HUES64 (cell line): ENCODE measurements at regions not wholly inside any gene's neighbourhood (a gene's known extent, or its start where the extent isn't known, plus 50 kb on each side); places are given as distances from the start of the nearest gene placed in this dataset.

Experiments
- H3K27ac ChIP-seq: 2 replicates; pipeline ENCODE4 v1.7.0; 2013; ENCODE audit warnings: low read depth, low read length, inconsistent platforms
- H3K27me3 ChIP-seq: 2 replicates; pipeline ENCODE4 v1.6.1; 2013; ENCODE audit warnings: mild to moderate bottlenecking, low read length; ENCODE audit not compliant: insufficient read depth
- H3K36me3 ChIP-seq: 2 replicates; pipeline ENCODE4 v1.6.1; 2013; ENCODE audit warnings: mild to moderate bottlenecking, low read length; ENCODE audit not compliant: insufficient read depth
- H3K4me1 ChIP-seq: 2 replicates; pipeline ENCODE4 v1.6.1; 2013; ENCODE audit warnings: mild to moderate bottlenecking, low read length, moderate library complexity; ENCODE audit not compliant: insufficient read depth
- H3K4me3 ChIP-seq: 2 replicates; pipeline ENCODE4 v1.5.1; 2013; ENCODE audit warnings: mild to moderate bottlenecking, low read length, moderate library complexity
- H3K9ac ChIP-seq: 2 replicates; pipeline ENCODE4 v1.6.1; 2013; ENCODE audit warnings: mild to moderate bottlenecking, low read depth, low read length
- H3K9me3 ChIP-seq: 2 replicates; pipeline ENCODE4 v1.6.1; 2013; ENCODE audit warnings: low read depth, low read length; ENCODE audit not compliant: insufficient read depth
- WGBS: fragments of 150-250, 120-280 bp; methylation state at CpG from one replicate; pipeline ENCODE4 v1.1.7; 2013; ENCODE audit warnings: missing lambda C conversion rate; 5-methylcytosine and 5-hydroxymethylcytosine counted together

GRCh38 chr2:66673286-66673685 is 238.4 kb downstream of the MEIS1 start:
- Histone ChIP-seq H3K4me1 (peaks cover 5% of the 10 kb centered on the region; the same call in 1 of the 2 replicates), H3K4me3 (no peak overlapping the region), H3K9ac (no peak overlapping the region), H3K27ac (no peak overlapping the region), H3K36me3 (no peaks in the 10 kb centered on the region), H3K27me3 (no peaks in the 10 kb centered on the region), H3K9me3 (no peaks in the 10 kb centered on the region)
- WGBS = 86% methylated on average over 2 of the region's 2 CpGs

DNA sequence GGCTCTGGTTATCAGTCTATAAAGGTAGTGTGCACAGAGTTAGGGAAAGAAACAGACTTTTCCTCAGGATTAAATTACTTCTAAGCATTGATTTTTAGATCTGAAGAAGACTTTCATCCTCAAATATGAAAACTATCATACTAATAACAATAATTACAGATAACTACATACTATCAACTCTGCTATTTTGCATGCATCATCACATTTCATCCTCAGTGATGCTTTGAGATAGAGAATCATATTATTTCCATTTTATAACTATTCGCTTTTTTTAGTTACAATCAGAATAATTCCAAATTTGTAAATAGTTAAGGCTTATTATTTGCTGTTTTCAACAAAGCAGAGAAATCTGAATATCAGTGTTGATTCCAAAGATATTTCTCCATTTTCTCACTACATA is 239.2 kb downstream of the MEIS1 start:
- H3K27ac ChIP-seq = no peak overlapping the region
- no peaks in the 10 kb centered on the region for H3K27me3 ChIP-seq
- no peaks in the 10 kb centered on the region for H3K9me3 ChIP-seq
- H3K4me1 ChIP-seq = peaks cover 13% of the 10 kb centered on the region
- WGBS = no CpG with 5 or more reads among the region's 1 CpG
- H3K4me3 ChIP-seq = no peak overlapping the region
- H3K9ac ChIP-seq = no peak overlapping the region
- no peaks in the 10 kb centered on the region for H3K36me3 ChIP-seq

- peaks cover 3% of the 10 kb centered on the region; the same call in 1 of the 2 replicates for H3K27me3 ChIP-seq
- H3K4me3 ChIP-seq = no peak overlapping the region
- no peaks in the 10 kb centered on the region for H3K9me3 ChIP-seq
- no peaks in the 10 kb centered on the region for H3K36me3 ChIP-seq
- H3K27ac ChIP-seq = no peak overlapping the region
- no peak overlapping the region for H3K9ac ChIP-seq
- 100% methylated on average over 1 of the region's 1 CpG for WGBS
- peaks cover 23% of the 10 kb centered on the region for H3K4me1 ChIP-seq
Measured at GRCh38 chr2:66675591-66675990, 240.7 kb downstream of the MEIS1 start.

DNA sequence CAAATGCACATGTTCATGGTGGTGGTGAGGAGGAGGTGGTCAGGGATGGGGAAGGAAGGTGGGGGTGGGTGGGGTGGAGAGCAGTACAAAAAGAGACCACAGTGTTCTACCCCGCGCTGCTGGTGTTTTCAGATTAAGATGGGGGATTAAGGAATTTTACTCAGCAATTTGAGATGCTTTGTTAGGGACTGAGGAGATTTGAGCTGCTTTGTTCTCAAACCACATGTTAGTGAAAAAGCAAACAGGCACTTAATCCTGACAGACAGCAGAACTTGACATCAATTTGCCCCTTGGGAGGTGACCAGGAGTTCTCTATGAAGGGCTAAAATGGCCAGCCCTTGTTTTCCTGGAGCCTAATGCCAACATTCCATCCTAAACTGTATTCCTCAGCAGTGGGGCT is 244.5 kb downstream of the MEIS1 start:
- H3K36me3 ChIP-seq = no peaks in the 10 kb centered on the region
- H3K9me3 ChIP-seq = no peaks in the 10 kb centered on the region
- peaks cover 4% of the 10 kb centered on the region; the same call in 1 of the 2 replicates for H3K27me3 ChIP-seq
- H3K4me3 ChIP-seq = no peak overlapping the region
- H3K27ac ChIP-seq = peak overlapping the region; percentile 11; the same call in 1 of the 2 replicates
- H3K4me1 ChIP-seq = peaks cover 46% of the 10 kb centered on the region
- WGBS = 22% methylated on average over 2 of the region's 2 CpGs
- no peak overlapping the region for H3K9ac ChIP-seq

- H3K36me3 ChIP-seq = no peaks in the 10 kb centered on the region
- 42% methylated on average over 5 of the region's 5 CpGs for WGBS
- H3K9me3 ChIP-seq = no peaks in the 10 kb centered on the region
- H3K4me3 ChIP-seq = no peak overlapping the region
- H3K27ac ChIP-seq = peak overlapping the region; percentile 45; the same call in 1 of the 2 replicates
- no peak overlapping the region for H3K9ac ChIP-seq
- peaks cover 4% of the 10 kb centered on the region; the same call in 1 of the 2 replicates for H3K27me3 ChIP-seq
- peaks cover 67% of the 10 kb centered on the region for H3K4me1 ChIP-seq
Measured at GRCh38 chr2:66682476-66682875, 247.6 kb downstream of the MEIS1 start.

- 91% methylated on average over 3 of the region's 3 CpGs for WGBS
- H3K9ac ChIP-seq = no peak overlapping the region
- no peak overlapping the region for H3K4me3 ChIP-seq
- no peaks in the 10 kb centered on the region for H3K36me3 ChIP-seq
- no peaks in the 10 kb centered on the region for H3K9me3 ChIP-seq
- peaks cover 70% of the 10 kb centered on the region for H3K4me1 ChIP-seq
- H3K27ac ChIP-seq = peak overlapping the region; percentile 45; the same call in 1 of the 2 replicates
- peaks cover 4% of the 10 kb centered on the region; the same call in 1 of the 2 replicates for H3K27me3 ChIP-seq
Measured at GRCh38 chr2:66683064-66683463, 248.1 kb downstream of the MEIS1 start.

- Histone ChIP-seq H3K9me3 (no peaks in the 10 kb centered on the region), H3K9ac (no peak overlapping the region), H3K4me1 (peaks cover 65% of the 10 kb centered on the region), H3K36me3 (no peaks in the 10 kb centered on the region), H3K27me3 (peaks cover 4% of the 10 kb centered on the region; the same call in 1 of the 2 replicates), H3K27ac (no peak overlapping the region), H3K4me3 (no peak overlapping the region)
- WGBS = 79% methylated on average over 3 of the region's 3 CpGs
Measured at GRCh38 chr2:66683599-66683998, 248.7 kb downstream of the MEIS1 start.

GRCh38 chr2:66684289-66684688 is 249.4 kb downstream of the MEIS1 start:
- Histone ChIP-seq H3K4me1 (peaks cover 59% of the 10 kb centered on the region), H3K9ac (no peak overlapping the region), H3K9me3 (no peaks in the 10 kb centered on the region), H3K27ac (no peak overlapping the region), H3K4me3 (no peak overlapping the region), H3K36me3 (no peaks in the 10 kb centered on the region), H3K27me3 (peaks cover 4% of the 10 kb centered on the region; the same call in 1 of the 2 replicates)
- 78% methylated on average over 1 of the region's 2 CpGs for WGBS

- H3K4me1 ChIP-seq = peaks cover 66% of the 10 kb centered on the region
- 96% methylated on average over 2 of the region's 2 CpGs for WGBS
- no peaks in the 10 kb centered on the region for H3K27me3 ChIP-seq
- H3K4me3 ChIP-seq = peak overlapping the region; percentile 22; the same call in 1 of the 2 replicates
- no peaks in the 10 kb centered on the region for H3K9me3 ChIP-seq
- H3K9ac ChIP-seq = no peak overlapping the region
- H3K27ac ChIP-seq = peak overlapping the region; percentile 78; the same call in 1 of the 2 replicates
- H3K36me3 ChIP-seq = no peaks in the 10 kb centered on the region
Measured at GRCh38 chr2:66686755-66687154, 251.8 kb downstream of the MEIS1 start.

DNA sequence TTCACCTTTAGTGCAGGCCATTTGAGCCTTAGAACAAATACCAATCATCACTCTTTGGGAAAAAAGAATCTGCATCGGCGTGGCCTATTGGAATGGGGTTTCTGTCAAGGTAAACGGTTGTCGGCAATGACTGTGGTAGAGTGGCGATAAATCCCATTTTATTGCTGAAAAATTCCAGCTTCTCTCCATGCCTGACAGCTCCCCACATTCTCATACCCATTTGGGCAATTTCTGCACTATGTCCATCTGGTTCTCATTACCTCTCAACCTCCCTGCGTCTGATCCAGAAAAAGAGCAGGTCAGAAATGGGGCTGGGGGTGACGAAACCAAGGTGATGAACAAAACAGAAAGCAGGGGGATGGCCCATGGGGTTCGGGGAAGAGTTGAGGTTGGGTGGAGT is 254.0 kb downstream of the MEIS1 start:
- Histone ChIP-seq H3K4me1 (peaks cover 66% of the 10 kb centered on the region), H3K9ac (no peak overlapping the region), H3K9me3 (no peaks in the 10 kb centered on the region), H3K36me3 (no peaks in the 10 kb centered on the region), H3K27ac (no peak overlapping the region), H3K27me3 (no peaks in the 10 kb centered on the region), H3K4me3 (no peak overlapping the region)
- 89% methylated on average over 8 of the region's 8 CpGs for WGBS

DNA sequence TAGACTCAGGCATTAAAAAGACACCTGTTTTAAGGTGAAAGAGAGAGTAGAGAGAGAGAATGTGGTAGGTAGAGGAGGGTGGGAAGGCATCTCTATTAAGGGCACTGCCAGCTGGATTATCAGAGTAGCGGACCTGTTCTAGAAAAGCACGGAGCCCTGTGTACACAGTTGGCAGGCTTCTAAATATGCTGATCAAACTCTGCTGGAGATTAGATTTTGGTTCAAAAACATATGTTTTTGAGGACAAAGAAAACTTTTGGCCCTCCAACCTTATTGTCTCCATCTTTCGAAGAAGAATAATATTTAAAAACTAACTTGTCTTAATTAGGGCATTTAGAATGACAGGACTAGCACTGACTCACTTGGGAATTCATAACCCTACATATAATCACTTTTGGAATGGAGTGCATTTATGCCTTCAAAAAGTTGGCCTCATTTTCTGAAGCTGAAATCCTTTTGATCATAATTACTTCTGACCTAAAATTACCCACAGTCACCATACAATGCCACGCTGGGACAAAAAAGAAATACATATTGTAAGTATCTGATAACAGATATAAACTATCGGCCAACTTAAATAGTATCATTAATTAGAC is 254.6 kb downstream of the MEIS1 start:
- Histone ChIP-seq H3K27ac (no peak overlapping the region), H3K4me1 (peaks cover 62% of the 10 kb centered on the region)

More for the DNA sequence above, 254.6 kb downstream of the MEIS1 start:
- Histone ChIP-seq H3K9me3 (no peaks in the 10 kb centered on the region), H3K9ac (no peak overlapping the region), H3K4me3 (no peak overlapping the region), H3K27me3 (no peaks in the 10 kb centered on the region), H3K36me3 (no peaks in the 10 kb centered on the region)
- WGBS = 92% methylated on average over 2 of the region's 5 CpGs
